CD14-positive monocyte (primary cell): ENCODE measurements at regions not wholly inside any gene's neighbourhood (a gene's known extent, or its start where the extent isn't known, plus 50 kb on each side); places are given as distances from the start of the nearest gene placed in this dataset.
A peak's percentile ranks its signal among the peaks of the same experiment; 100 is the strongest.

Experiments
- DNase-seq, 3 donors: peaks; one replicate each; pipeline ENCODE4 v3.0.0-alpha.2; 2011 to 2022
- H2AFZ ChIP-seq: 2 replicates; pipeline ENCODE4 v1.6.0; 2012; ENCODE audit warnings: mild to moderate bottlenecking, low read depth, low read length, inconsistent platforms; ENCODE audit not compliant: insufficient read depth, poor library complexity, severe bottlenecking
- H3K27ac ChIP-seq, 2 donors: 1 replicate in 1 of 2; 2 replicates in 1 of 2; pipeline ENCODE4 v1.5.1; 2012 to 2013; ENCODE audit warnings: low read length in 2 of 2, control low read depth in 1 of 2, inconsistent platforms in 1 of 2, low read depth in 1 of 2, mild to moderate bottlenecking in 1 of 2
- H3K27me3 ChIP-seq, 2 donors: one replicate each; pipeline versions ENCODE4 v1.6.0 to v1.6.1; 2011 to 2013; ENCODE audit warnings: low read length in 2 of 2; ENCODE audit not compliant: control insufficient read depth in 2 of 2, insufficient read depth in 2 of 2
- H3K36me3 ChIP-seq, 2 donors: replicated peaks in 1 of 2; 1 replicate in 1 of 2; 2 replicates in 1 of 2; pipeline versions ENCODE4 v1.5.1 to v1.6.1; 2012 to 2013; ENCODE audit warnings: low read length in 2 of 2, control low read depth in 1 of 2, inconsistent platforms in 1 of 2, mild to moderate bottlenecking in 1 of 2; ENCODE audit not compliant: insufficient read depth in 2 of 2, control insufficient read depth in 1 of 2
- H3K4me1 ChIP-seq, 2 donors: 1 replicate in 1 of 2; 2 replicates in 1 of 2; pipeline versions ENCODE4 v1.5.1 to v1.6.1; 2012 to 2013; ENCODE audit warnings: low read length in 2 of 2, control low read depth in 1 of 2, inconsistent platforms in 1 of 2, mild to moderate bottlenecking in 1 of 2, moderate library complexity in 1 of 2; ENCODE audit not compliant: insufficient read depth in 2 of 2, control insufficient read depth in 1 of 2
- H3K4me2 ChIP-seq: replicated peaks from 2 replicates; pipeline ENCODE3; 2012; ENCODE audit warnings: low read length, moderate library complexity, mild to moderate bottlenecking; ENCODE audit not compliant: poor library complexity, severe bottlenecking; ENCODE audit errors: extremely low read depth
- H3K4me3 ChIP-seq, 3 experiments: fragments of 200-600 bp in 1 of 3; sonication (generic) in 1 of 3; replicated peaks in 1 of 3; 1 replicate in 2 of 3; 2 replicates in 1 of 3; pipeline ENCODE4 v1.5.1; 2011 to 2013; ENCODE audit warnings: low read length in 3 of 3, mild to moderate bottlenecking in 3 of 3, control low read depth in 2 of 3, low read depth in 2 of 3, inconsistent platforms in 1 of 3, moderate library complexity in 1 of 3
- H3K79me2 ChIP-seq: 2 replicates; pipeline ENCODE4 v1.6.0; 2012; ENCODE audit warnings: mild to moderate bottlenecking, control low read depth, inconsistent platforms, low read length, moderate library complexity; ENCODE audit not compliant: insufficient read depth
- H3K9ac ChIP-seq: 2 replicates; pipeline ENCODE4 v1.6.0; 2017; ENCODE audit warnings: low read length, mild to moderate bottlenecking; ENCODE audit not compliant: insufficient read depth, poor library complexity, severe bottlenecking
- H3K9me3 ChIP-seq, 2 donors: replicated peaks in 1 of 2; 1 replicate in 1 of 2; 2 replicates in 1 of 2; pipeline versions ENCODE4 v1.5.1 to v1.6.1; 2012 to 2013; ENCODE audit warnings: low read length in 2 of 2, control low read depth in 1 of 2; ENCODE audit not compliant: control insufficient read depth in 1 of 2, insufficient read depth in 1 of 2
- H4K20me1 ChIP-seq: 2 replicates; pipeline ENCODE4 v1.6.0; 2012; ENCODE audit warnings: mild to moderate bottlenecking, low read length, control low read depth, moderate library complexity; ENCODE audit not compliant: insufficient read depth
- H3K27ac Mint-ChIP-seq, 7 donors: one replicate each; pipeline ENCODE4 v1.8.0; 2020; ENCODE audit warnings: mild to moderate bottlenecking in 7 of 7, mixed read lengths in 7 of 7, moderate library complexity in 6 of 7, inconsistent platforms in 2 of 7
- H3K27me3 Mint-ChIP-seq, 3 donors: one replicate each; pipeline ENCODE4 v1.8.0; 2021 to 2022; ENCODE audit warnings: low read depth in 3 of 3, mild to moderate bottlenecking in 3 of 3, mixed read lengths in 3 of 3, moderate library complexity in 3 of 3, inconsistent platforms in 1 of 3
- H3K36me3 Mint-ChIP-seq, 2 donors: one replicate each; pipeline ENCODE4 v1.8.0; 2020; ENCODE audit warnings: mixed read lengths in 2 of 2, inconsistent platforms in 1 of 2, mild to moderate bottlenecking in 1 of 2
- H3K4me1 Mint-ChIP-seq: one replicate; pipeline ENCODE4 v1.8.0; 2020; ENCODE audit warnings: mild to moderate bottlenecking, mixed read lengths
- H3K4me3 Mint-ChIP-seq, 2 donors: one replicate each; pipeline ENCODE4 v1.8.0; 2020; ENCODE audit warnings: mild to moderate bottlenecking in 2 of 2, mixed read lengths in 2 of 2, moderate library complexity in 1 of 2
- H3K9me3 Mint-ChIP-seq, 7 donors: one replicate each; pipeline ENCODE4 v1.8.0; 2020 to 2022; ENCODE audit warnings: mixed read lengths in 7 of 7, mild to moderate bottlenecking in 6 of 7, moderate library complexity in 6 of 7, inconsistent platforms in 2 of 7
- CTCF ChIP-seq: fragments of 200-600 bp; IDR thresholded peaks from one replicate; pipeline ENCODE4 v1.8.0; 2022; ENCODE audit warnings: antibody characterized with exemption, mild to moderate bottlenecking
- WGBS: methylation state at CpG from one replicate; pipeline ENCODE4 v1.1.5; 2013; ENCODE audit warnings: missing lambda C conversion rate; ENCODE audit not compliant: insufficient coverage; 5-methylcytosine and 5-hydroxymethylcytosine counted together
- intact Hi-C, 2 donors: fragments of 100-400 bp; cut with micrococcal nuclease; formaldehyde crosslinking; loops; one replicate each; pipeline versions ENCODE4 v1.15.0 to v1.15.1; 2023

DNA sequence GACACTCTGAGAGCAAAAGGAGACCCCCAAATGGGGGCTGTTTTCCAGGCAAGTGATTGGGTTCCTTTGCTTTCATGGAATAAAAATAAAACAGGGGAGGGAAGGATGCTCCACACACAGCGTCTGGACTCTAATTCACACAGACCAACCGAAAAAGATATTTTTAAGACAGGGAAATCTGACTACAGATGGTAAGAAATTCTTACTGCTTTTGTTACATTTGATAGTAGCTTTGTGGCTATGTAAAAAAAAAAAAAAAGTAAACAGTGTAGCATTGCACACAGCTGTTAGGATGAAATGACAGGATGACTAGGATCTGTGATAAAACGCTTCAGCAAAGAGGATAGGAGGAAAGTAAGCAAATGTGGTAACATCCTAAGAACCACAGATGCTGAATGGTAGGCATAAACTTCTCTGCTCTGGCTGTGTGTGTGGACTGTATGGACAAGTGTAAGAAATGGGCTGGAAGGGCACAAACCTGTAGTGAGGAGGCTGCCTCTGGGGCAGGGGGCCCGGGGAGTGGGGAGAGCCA, 207.6 kb downstream of the ANAPC1 start:
- Mint-ChIP-seq H3K36me3 (peaks cover 0 to 2% of the 10 kb centered on the region in 2 donors), H3K4me1 (peaks cover 56% of the 10 kb centered on the region), H3K9me3 (no peaks in the 10 kb centered on the region), H3K4me3 (no peak overlapping the region), H3K27me3 (peaks cover 0 to under 1% (median 0%) of the 10 kb centered on the region in 3 donors), H3K27ac (peak overlapping the region; percentile 89 to 98 (median 95))
- no peaks in the 10 kb centered on the region for H3K79me2 ChIP-seq
- no peaks in the 10 kb centered on the region for H4K20me1 ChIP-seq
- no peak for TF ChIP-seq CTCF
- H3K4me3 ChIP-seq = no peak overlapping the region
- WGBS = 38% methylated on average over 1 of the region's 4 CpGs
- H3K9ac ChIP-seq = no peak overlapping the region
- no peak for DNase-seq
- no peaks in the 10 kb centered on the region for H3K27me3 ChIP-seq
- intact Hi-C loops = no loop called here
- H3K9me3 ChIP-seq = no peaks in the 10 kb centered on the region
- peaks cover 50 to 62% of the 10 kb centered on the region in 2 donors for H3K4me1 ChIP-seq
- peak overlapping the region; percentile 35 for H3K4me2 ChIP-seq
- H3K36me3 ChIP-seq = no peaks in the 10 kb centered on the region
- no peak overlapping the region for H2AFZ ChIP-seq
- peak overlapping the region in 1 of 2 donors; percentile 79 for H3K27ac ChIP-seq

- no peak overlapping the region for H3K4me2 ChIP-seq
- 100% methylated on average over 1 of the region's 7 CpGs for WGBS
- no peaks in the 10 kb centered on the region for H4K20me1 ChIP-seq
- H3K27ac ChIP-seq = peak overlapping the region in 1 of 2 donors; percentile 77
- no peak overlapping the region for H3K9ac ChIP-seq
- no peak for TF ChIP-seq CTCF
- no peaks in the 10 kb centered on the region for H3K79me2 ChIP-seq
- DNase-seq = no peak
- H3K4me3 ChIP-seq = peak overlapping the region in 1 of 3 experiments; percentile 25
- peaks cover 0 to 2% of the 10 kb centered on the region in 2 donors for H3K36me3 Mint-ChIP-seq
- H3K9me3 ChIP-seq = no peaks in the 10 kb centered on the region
- no peak overlapping the region for H2AFZ ChIP-seq
- peaks cover 0 to 3% (median 0%) of the 10 kb centered on the region in 7 donors for H3K9me3 Mint-ChIP-seq
- H3K27me3 ChIP-seq = no peaks in the 10 kb centered on the region
- peaks cover 50% of the 10 kb centered on the region for H3K4me1 Mint-ChIP-seq
- intact Hi-C loops = loop anchor here in 1 of 2 donors (2.0 kb wide), 1 partner anchor 21 kb away; no protein-coding TSS in a partner anchor
- peaks cover 43 to 54% of the 10 kb centered on the region in 2 donors for H3K4me1 ChIP-seq
- H3K36me3 ChIP-seq = no peaks in the 10 kb centered on the region
- peak overlapping the region in 6 of 7 donors; percentile 87 to 97 (median 95) for H3K27ac Mint-ChIP-seq
- peaks cover 0 to 3% (median 0%) of the 10 kb centered on the region in 3 donors for H3K27me3 Mint-ChIP-seq
- H3K4me3 Mint-ChIP-seq = no peak overlapping the region
Observed at GRCh38 chr2:111678161-111678560, 205.8 kb downstream of the ANAPC1 start.
